ENCODE measurements at regions not wholly inside any gene's neighbourhood (a gene's known extent, or its start where the extent isn't known, plus 50 kb on each side); places are given as distances from the start of the nearest gene placed in this dataset.

DNA sequence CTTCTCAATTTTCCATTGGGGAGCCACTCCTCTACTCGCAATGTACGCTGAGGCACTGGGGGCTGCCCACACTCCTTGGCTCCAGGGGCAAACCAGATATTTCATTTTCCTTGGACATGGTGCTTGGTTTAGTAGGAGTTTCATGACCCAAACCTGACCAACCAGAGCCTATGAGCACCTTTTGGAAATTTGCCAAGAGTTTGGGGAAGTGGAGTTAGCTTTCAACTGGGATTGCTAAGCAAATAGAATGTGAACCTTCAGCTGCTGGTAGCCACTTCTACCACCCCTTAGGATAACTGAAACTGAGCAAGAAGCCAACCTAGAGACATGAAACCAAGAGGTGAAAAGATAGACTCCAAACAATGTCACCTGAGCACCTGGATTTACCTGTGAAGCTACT, 74.9 kb upstream of the COL13A1 start:
- no peak for TF ChIP-seq POLR2AphosphoS5 (IDR thresholded peaks at IDR 0.05; ENCODE audit: low read depth)
- no peak for TF ChIP-seq CTCF (IDR thresholded peaks at IDR 0.05; ENCODE audit: insufficient read depth, low read length)
- TF ChIP-seq, protein P1, sequence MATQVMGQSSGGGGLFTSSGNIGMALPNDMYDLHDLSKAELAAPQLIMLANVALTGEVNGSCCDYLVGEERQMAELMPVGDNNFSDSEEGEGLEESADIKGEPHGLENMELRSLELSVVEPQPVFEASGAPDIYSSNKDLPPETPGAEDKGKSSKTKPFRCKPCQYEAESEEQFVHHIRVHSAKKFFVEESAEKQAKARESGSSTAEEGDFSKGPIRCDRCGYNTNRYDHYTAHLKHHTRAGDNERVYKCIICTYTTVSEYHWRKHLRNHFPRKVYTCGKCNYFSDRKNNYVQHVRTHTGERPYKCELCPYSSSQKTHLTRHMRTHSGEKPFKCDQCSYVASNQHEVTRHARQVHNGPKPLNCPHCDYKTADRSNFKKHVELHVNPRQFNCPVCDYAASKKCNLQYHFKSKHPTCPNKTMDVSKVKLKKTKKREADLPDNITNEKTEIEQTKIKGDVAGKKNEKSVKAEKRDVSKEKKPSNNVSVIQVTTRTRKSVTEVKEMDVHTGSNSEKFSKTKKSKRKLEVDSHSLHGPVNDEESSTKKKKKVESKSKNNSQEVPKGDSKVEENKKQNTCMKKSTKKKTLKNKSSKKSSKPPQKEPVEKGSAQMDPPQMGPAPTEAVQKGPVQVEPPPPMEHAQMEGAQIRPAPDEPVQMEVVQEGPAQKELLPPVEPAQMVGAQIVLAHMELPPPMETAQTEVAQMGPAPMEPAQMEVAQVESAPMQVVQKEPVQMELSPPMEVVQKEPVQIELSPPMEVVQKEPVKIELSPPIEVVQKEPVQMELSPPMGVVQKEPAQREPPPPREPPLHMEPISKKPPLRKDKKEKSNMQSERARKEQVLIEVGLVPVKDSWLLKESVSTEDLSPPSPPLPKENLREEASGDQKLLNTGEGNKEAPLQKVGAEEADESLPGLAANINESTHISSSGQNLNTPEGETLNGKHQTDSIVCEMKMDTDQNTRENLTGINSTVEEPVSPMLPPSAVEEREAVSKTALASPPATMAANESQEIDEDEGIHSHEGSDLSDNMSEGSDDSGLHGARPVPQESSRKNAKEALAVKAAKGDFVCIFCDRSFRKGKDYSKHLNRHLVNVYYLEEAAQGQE (IDR thresholded peaks at IDR 0.05; ENCODE audit: insufficient replicate concordance, low read depth): no peak
